ENCODE measurements at regions not wholly inside any gene's neighbourhood (a gene's known extent, or its start where the extent isn't known, plus 50 kb on each side); places are given as distances from the start of the nearest gene placed in this dataset.

GRCh38 chr20:11217326-11218172, 543.8 kb upstream of the JAG1 start:
- Histone ChIP-seq H3K9me3 (ENCODE audit: insufficient read depth, low read depth, low read length) (no peaks in the 10 kb centered on the region), H3K9me2 (replicated peaks; ENCODE audit: low read depth, low read length) (no peaks in the 10 kb centered on the region), H3K36me3 (ENCODE audit: insufficient read depth, low read length) (no peaks in the 10 kb centered on the region), H3K9ac (ENCODE audit: low read depth, low read length, poor library complexity, severe bottlenecking) (no peak overlapping the region), H3K4me2 (ENCODE audit: low read depth, low read length, poor library complexity, severe bottlenecking) (no peak overlapping the region), H4K20me1 (ENCODE audit: insufficient read depth, low read length, poor library complexity, severe bottlenecking) (no peaks in the 10 kb centered on the region), H3K79me2 (ENCODE audit: insufficient read depth, low read length) (no peaks in the 10 kb centered on the region), H3K27me3 (ENCODE audit: insufficient read depth, low read length, poor library complexity, severe bottlenecking) (no peaks in the 10 kb centered on the region), H2AFZ (ENCODE audit: low read length) (no peak overlapping the region), H3K4me3 (ENCODE audit: low read length, poor library complexity, severe bottlenecking) (no peak overlapping the region), H3K4me1 (ENCODE audit: insufficient read depth, low read length, poor library complexity, severe bottlenecking) (no peaks in the 10 kb centered on the region), H3F3A (ENCODE audit: low read depth) (no peaks in the 10 kb centered on the region)
- TF ChIP-seq EZH2phosphoT487 (IDR thresholded peaks at IDR 0.05; ENCODE audit: borderline replicate concordance), result no peak

GRCh38 chr20:11218173-11218680, 544.4 kb upstream of the JAG1 start:
- TF ChIP-seq CTCF (conservative IDR thresholded peaks at IDR 0.05; ENCODE audit: low read length) (no peak), EZH2phosphoT487 (IDR thresholded peaks at IDR 0.05; ENCODE audit: borderline replicate concordance) (no peak)
- no peak overlapping the region for H3K4me2 ChIP-seq (ENCODE audit: low read depth, low read length, poor library complexity, severe bottlenecking)
- no peaks in the 10 kb centered on the region for H3K79me2 ChIP-seq (ENCODE audit: insufficient read depth, low read length)
- no peaks in the 10 kb centered on the region for H3K36me3 ChIP-seq (ENCODE audit: insufficient read depth, low read length)
- no peak overlapping the region for H3K4me3 ChIP-seq (ENCODE audit: low read length, poor library complexity, severe bottlenecking)
- H3K9ac ChIP-seq (ENCODE audit: low read depth, low read length, poor library complexity, severe bottlenecking), result no peak overlapping the region
- H3K4me1 ChIP-seq (ENCODE audit: insufficient read depth, low read length, poor library complexity, severe bottlenecking), result no peaks in the 10 kb centered on the region
- H2AFZ ChIP-seq (ENCODE audit: low read length), result no peak overlapping the region
- no peaks in the 10 kb centered on the region for H3K9me2 ChIP-seq (replicated peaks; ENCODE audit: low read depth, low read length)
- H3K27me3 ChIP-seq (ENCODE audit: insufficient read depth, low read length, poor library complexity, severe bottlenecking), result no peaks in the 10 kb centered on the region
- no peaks in the 10 kb centered on the region for H3F3A ChIP-seq (ENCODE audit: low read depth)
- no peaks in the 10 kb centered on the region for H3K9me3 ChIP-seq (ENCODE audit: insufficient read depth, low read depth, low read length)
- no peaks in the 10 kb centered on the region for H4K20me1 ChIP-seq (ENCODE audit: insufficient read depth, low read length, poor library complexity, severe bottlenecking)

GRCh38 chr20:11219192-11219591, 545.4 kb upstream of the JAG1 start:
- Histone ChIP-seq H3K9me3 (ENCODE audit: insufficient read depth, low read depth, low read length) (no peaks in the 10 kb centered on the region), H2AFZ (ENCODE audit: low read length) (no peak overlapping the region), H3K9ac (ENCODE audit: low read depth, low read length, poor library complexity, severe bottlenecking) (no peak overlapping the region), H3K36me3 (ENCODE audit: insufficient read depth, low read length) (no peaks in the 10 kb centered on the region), H3K4me1 (ENCODE audit: insufficient read depth, low read length, poor library complexity, severe bottlenecking) (no peaks in the 10 kb centered on the region), H3F3A (ENCODE audit: low read depth) (no peaks in the 10 kb centered on the region), H4K20me1 (ENCODE audit: insufficient read depth, low read length, poor library complexity, severe bottlenecking) (no peaks in the 10 kb centered on the region), H3K79me2 (ENCODE audit: insufficient read depth, low read length) (no peaks in the 10 kb centered on the region), H3K9me2 (replicated peaks; ENCODE audit: low read depth, low read length) (no peaks in the 10 kb centered on the region), H3K27me3 (ENCODE audit: insufficient read depth, low read length, poor library complexity, severe bottlenecking) (no peaks in the 10 kb centered on the region), H3K4me3 (ENCODE audit: low read length, poor library complexity, severe bottlenecking) (no peak overlapping the region), H3K4me2 (ENCODE audit: low read depth, low read length, poor library complexity, severe bottlenecking) (no peak overlapping the region)
- TF ChIP-seq EZH2phosphoT487 (IDR thresholded peaks at IDR 0.05; ENCODE audit: borderline replicate concordance), result no peak
- no peak for TF ChIP-seq CTCF (conservative IDR thresholded peaks at IDR 0.05; ENCODE audit: low read length)
